ENCODE measurements at regions not wholly inside any gene's neighbourhood (a gene's known extent, or its start where the extent isn't known, plus 50 kb on each side); places are given as distances from the start of the nearest gene placed in this dataset.

DNA sequence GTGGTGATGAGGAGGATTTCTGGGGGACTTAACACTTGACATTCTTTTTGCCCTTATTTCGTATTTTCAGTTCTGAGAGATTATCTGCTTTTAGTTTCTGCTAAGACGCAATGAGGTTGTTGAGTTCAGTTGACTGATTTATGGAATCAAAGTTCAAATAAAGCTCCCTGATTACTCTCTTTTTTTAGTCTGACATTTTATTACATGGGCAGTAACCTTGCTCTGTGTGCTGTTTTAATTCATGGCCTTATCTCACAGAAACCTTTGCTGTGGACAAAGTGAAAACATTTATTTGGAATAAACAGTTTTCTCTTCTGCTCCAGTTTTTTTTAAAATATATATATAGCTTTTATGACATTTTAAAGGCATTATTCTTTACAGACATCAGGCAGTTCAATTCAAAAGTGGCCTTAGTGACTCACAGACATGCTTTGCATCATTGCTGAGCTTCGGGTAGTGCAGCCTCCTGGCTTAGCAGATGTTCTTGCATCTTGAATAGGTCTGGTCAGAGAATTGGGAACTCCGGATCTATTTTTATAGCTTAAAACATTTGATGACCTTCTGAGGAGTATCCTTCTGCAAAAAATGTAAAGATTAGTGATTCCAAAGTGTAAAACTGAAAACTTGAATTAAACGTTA, 162.9 kb downstream of the FAM170A start:
- no peak for DNase-seq

DNA sequence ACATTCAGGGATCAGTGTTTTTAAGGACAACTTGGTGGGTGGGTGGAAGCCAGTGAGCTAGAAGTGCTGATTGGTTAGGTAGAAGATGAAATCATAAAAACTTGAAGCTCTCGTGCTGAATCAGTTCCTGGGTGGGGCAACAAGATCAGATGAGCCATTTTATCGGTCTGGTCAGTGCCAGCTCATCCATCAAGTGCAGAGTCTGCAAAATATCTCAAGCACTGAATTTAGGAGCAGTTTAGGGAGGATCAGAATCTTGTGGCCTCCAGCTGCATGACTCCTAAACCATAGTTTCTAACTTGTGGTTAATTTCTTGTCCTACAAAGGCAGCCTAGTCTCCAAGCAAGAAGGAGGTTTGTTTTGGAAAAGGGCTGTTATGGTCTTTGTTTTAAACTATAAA, 166.4 kb downstream of the FAM170A start:
- no peak for DNase-seq

DNA sequence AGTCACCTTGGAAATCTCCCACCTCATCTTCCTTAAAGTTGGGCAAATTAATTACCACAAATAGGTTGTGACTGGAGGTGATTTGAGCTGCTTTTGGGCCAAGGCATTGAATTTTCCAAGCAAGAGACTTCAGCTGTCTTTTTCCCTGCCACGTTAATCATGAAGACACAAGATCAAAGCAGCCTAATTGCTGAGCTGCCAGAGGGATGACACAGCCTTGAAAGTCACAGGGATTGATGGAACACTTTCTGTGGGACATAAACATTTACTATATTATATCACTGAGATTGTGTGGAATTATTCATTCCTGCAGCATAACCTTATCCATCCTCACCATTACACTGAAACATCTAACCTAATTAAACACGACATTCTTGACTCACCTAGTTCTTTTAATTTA, 172.2 kb downstream of the FAM170A start:
- no peak for DNase-seq

DNA sequence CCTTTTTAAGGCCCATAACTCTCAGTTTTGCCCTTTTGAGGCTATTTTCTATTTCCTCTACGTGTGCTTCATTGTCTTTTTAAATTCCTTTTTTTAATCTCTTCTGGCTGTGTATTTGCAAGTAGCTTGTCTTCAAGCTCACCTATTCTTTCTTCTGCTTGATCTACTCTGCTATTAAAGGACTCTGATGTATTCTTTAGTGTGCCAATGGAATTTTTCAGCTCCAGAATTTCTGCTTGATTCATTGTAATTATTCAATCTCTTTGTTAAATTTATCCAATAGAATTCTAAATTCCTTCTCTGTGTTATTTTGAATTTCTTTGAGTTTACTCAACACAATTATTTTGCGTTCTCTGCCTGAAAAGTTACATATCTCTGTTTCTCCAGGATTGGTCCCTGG, 178.7 kb downstream of the FAM170A start:
- DNase-seq, result no peak

DNA sequence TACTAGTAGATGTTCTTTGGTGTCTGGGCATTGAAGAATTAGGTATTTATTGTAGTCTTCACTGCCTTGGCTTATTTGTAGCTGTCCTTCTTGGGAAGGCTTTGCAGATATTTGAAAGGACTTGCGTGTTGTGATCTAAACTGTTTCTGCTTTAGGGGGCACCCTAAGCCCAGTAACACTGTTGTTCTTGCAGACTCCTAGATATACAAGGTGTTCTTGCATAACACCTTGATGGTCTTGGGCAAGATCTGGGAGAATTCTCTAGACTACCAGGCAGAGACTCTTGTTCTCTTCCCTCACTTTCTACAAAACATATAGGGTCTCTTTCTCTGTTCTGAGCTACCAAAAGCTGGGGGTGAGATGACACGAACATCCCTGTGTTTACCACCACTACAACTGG, 179.1 kb downstream of the FAM170A start:
- DNase-seq, result no peak

DNA sequence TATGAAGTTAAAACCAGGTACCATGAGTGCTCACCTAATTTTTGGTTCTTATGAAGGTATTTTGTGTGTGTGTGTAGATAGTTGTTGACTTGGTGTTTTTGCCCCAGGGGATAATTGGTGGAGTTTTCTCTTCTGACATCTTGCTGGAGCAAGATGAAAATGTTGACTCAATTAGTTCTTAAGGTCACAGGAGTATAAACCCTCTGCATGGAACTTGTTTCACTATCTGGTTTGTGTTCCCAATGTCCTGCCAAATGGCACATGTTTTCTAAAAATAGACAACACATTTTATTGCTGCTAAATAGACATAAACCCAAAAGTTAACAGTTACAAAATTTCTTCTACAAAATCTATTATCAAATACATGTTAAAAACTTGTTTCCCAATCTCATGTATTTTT, 180.9 kb downstream of the FAM170A start:
- no peak for DNase-seq

DNA sequence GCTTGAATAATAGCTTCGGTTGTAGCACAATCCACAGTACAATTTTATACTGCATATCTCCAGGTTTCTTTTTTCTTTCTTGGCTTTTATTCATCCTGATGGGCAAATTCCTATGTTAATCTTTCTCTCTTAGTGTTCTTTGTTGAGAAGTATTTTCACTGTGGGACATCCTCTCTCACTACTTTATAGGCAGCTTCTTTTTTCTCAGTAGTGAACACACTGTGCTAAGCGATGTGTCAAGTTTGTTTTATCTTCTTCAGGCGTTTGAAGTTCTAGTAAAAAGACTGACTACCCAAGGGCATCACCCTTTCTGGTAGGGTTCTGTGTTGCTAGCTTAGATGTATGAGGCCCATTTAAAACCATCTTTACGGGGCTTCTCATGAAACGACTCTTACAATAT, 182.1 kb downstream of the FAM170A start:
- no peak for DNase-seq

DNA sequence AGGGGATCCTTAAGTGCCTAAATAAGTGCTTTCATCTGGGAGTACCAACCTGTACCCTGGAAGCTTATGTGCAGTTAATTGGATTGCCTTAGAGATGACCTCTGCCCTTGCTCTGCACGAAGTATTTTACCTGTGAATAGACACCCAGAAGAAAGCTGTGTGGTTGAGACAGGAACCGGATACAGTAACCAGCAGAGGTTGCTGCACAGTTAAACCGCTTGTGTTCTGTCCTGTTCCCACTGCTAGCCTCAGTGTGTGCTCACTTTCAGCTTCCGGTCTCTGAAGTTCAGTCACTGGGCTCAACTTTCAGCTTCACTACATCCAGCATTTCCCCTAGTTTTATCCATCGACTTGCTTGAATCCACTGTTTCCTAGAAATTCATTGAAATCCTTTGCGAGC, 185.3 kb downstream of the FAM170A start:
- DNase-seq, result no peak

DNA sequence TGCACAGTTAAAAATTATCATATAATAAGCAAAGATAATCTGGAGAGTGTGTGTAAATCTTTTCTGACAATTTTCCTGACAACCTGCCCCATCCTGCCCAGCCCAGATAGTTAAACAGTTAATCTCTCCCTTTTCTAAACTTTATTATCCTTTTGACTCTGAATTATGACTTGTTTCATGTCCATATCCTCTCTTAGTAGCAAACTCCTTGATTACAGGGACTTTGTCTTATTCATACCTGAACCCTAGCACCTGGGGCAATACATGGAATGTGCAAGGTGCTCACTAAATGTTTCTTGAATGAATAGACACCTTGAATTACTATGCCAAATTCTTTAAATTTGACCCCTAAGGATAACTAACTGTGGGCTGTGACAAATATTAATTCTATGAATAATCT, 186.7 kb downstream of the FAM170A start:
- no peak for DNase-seq

DNA sequence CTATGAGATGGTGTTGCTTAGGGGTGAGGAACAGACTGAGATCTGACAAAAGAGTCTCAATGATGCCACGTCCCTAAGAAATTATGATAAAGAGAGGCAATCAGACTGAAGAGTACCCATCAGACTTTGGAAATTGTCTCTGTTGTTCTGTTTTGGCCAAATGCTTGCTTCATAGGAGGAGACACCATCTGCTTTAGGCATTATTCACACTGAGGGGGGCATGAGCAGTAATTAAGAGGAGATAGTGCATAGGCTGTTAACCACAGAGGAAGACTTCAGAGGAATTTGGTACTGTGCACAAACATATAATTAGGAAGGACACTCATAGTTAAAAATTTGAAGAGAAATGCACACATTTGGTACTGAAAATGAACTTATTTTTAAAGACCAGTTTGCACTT, 190.7 kb downstream of the FAM170A start:
- DNase-seq, result no peak

DNA sequence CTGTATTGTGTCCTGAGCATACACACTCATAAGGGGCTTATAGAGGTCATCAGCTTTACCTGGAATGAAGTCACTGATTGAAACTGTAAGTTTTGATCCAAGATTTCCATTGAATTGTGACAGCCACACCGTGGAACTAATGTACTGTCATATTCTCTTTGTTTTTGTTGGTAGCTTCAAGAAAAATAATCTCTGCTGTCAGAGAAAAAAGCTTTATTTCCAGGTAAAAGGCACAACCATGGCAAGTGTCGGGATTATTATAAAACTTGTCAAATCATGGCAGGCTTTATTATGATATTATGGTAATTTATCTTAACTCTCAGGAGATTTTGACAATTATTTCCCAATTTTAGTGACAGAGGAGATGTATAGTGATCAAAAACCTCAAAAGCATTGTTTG, 191.2 kb downstream of the FAM170A start:
- DNase-seq, result no peak

DNA sequence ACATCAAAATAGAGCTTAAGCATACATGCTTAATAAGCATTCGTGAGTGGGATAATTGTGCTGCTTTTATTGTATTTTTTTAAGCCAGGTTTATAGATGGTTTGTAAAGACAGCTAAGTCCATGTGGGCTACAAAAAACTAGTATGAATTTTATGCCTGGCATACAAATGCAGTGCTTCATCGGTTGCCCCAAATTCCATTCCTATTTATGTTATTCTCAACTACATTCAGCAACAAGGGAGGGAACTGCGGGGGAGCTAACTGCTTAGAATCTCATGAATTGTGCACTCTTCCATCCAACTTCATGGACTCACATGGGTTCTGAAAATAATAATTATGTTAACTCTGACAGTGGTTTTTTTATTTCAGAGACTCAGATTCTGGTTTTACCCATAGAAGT, 199.2 kb downstream of the FAM170A start:
- DNase-seq, result no peak

DNA sequence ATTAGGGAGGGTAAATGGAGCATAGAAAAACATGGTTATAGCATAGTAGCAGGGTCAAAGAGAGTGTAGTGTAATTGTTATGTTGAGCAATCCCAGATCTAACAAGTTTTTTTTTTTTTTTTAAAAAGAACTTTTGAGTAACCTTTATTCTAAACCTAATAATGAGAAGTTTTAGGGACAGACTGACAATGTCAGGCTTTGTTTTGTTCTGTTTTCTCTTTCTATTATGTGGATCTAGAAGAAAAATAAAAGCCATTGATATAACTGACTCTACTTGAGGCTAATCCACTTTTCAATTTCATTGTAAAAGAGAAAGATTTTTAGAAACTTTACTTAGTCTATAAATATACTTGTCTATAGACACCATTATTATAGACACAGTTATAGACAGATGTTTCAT, 200.0 kb downstream of the FAM170A start:
- no peak for DNase-seq

DNA sequence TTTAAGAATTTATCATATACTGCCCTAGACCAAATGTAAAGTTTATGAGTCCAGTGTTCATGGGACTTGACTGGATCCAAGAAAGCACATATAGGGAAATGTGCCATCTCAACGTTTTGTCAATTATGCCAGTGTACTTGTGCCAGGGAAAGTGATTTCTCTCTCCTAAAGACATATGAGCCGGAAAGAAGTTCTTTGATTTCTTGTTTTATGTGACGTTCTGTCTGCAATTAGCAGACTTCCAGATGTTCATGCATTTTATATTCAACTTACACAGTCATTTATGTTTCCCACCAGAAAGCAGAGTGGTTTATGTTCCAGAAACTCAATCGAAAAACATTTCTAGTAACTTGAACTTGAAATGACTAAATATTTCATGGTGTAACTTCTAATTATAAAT, 203.8 kb downstream of the FAM170A start:
- no peak for DNase-seq

DNA sequence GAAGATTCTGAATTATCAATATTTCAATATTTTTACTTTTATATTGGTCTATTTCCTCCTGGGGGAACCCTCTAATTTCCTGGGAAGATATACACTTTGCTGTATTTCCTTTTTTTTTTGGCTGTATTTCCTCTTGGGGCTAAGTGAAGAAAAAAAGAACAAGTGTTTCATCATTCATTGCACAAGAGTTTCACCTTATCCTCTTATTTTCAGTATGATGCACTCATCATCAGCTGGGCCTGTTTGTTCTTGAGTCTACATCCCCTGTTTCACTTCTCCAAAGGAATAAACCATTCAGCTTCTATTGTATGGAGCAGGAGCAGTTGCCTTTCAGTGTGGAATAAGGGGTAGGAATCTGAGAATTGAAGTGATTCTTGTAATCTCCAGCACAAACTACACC, 210.8 kb downstream of the FAM170A start:
- DNase-seq, result peak in 1 of 2 donors; percentile 4

DNA sequence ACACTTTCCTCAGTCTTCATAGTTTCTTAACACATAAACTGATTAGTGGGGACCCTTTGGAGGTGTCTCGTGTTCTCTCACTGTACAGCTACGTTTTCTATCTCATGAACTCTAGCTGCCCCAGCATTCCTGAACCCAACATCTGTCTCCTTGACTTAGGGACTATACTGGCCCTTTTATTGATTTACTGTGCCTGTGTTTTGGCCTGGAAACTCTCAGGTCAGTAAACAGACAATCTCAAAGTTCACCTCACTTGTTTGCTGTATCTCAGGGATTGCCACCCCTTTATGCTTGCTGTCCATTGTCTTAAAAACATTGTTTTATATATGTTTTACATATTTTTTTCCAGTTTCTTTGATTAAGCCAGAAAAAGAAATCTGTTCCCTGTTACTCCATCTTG, 222.8 kb downstream of the FAM170A start:
- DNase-seq, result no peak

DNA sequence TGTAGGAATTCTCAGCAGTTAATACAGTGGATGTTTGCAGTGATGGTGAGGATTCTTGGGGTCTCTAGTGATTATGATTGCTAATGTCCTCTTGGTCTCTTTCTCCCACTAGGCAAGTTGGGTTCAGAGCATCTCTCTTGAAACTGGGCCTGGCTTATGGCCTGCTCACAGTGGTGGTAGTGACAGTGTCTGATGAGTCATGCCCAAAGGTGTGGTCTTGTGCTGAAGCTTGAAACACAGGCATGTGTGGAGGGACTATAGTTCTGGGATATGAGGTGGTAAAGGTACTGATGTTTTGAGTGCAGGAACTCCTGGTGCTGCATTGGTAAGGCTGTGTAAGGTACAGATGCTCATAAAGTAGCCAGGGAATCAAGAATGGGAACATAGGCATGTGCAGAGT, 231.1 kb downstream of the FAM170A start:
- no peak for DNase-seq

DNA sequence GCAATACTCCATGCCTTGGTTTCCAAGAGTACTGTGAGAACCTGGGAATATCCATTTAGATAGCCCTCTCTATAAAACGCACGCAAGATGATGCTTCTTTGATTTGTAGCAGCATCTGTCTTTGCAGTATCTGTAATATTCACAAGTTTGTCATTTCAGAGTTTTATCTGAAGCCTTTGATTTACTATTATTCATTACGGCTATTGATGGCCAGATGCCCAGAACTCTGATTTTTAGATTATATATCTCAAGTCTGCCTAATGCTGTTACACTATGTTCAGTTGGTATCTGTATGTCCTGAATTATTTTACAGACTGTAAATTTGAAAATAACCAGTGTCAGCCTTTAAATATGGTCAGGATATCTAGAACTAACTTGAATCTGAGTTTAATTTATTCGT, 233.3 kb downstream of the FAM170A start:
- DNase-seq, result no peak

DNA sequence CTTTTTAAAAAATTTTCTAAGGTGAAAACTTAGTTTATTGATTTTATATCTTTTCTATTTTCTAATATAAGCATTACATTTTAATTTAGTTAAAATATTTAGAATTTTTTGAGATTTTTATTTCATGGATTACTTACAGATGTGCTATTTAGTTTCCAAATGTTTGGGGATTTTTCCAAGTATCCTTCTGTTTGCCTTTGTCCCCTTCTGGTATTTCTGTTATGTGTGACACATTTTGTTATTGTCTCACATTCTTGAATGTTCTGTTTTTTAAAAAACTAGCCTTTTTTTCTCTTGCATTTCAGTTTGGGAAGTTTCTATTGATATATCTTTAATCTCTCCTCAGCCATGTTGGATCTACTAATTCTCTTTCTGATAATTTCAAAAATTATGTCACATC, 234.9 kb downstream of the FAM170A start:
- DNase-seq, result no peak

DNA sequence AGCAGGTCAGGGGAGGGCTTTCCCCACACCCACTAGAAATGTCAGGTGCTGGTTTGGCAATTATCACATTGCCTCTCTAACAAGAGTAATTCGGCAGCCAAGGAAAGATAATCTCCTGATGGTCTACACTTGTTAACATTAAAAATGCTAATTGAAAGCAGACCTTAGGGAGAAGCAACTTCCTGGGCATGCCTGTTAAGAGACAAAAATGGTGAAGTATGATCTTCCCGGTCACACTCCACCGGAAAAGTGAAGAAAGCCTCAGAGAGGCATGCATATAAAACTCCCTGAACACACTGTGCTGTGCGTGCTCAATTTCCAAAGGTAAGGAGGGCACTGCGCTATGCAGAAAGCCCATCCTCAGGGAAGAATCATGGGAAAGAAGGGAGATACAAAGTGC, 244.3 kb downstream of the FAM170A start:
- no peak for DNase-seq

DNA sequence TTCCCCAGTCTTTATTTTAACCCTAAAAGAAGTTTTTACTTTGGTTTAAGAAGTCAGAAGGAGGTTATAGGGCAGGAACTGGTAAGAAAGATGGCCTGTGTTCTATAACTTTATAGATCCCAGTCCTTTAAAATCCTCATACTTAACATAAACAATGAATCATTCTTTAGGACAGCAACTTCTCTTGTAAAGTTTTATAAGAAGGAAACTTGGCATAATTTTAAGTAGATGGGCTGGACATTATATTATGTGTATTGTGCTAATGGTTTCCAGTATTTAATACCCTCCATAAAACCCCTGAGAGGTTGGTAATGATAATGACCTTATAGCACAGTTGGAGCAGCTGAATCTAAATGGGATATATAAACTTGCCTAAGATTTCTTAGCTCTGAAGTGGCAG, 247.2 kb downstream of the FAM170A start:
- no peak for DNase-seq

DNA sequence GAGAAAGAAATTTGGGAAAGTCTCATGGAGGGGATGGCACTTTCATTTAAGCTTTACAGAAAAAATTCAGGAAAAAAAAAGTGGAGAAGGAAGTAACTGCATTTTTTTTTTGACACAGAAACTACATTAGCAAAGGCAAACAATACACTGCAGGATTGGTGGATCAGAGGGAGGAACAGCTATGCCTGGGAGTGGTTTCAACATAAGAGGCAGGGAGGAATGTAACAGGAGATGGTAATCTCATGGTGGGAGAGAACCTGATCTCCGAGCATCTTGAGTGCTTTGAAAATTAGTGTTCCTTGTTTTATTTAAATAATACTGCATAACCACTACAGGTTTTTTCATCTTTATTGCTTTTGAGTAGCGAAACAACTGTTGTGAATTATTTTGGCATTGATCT, 249.4 kb downstream of the FAM170A start:
- DNase-seq, result no peak

DNA sequence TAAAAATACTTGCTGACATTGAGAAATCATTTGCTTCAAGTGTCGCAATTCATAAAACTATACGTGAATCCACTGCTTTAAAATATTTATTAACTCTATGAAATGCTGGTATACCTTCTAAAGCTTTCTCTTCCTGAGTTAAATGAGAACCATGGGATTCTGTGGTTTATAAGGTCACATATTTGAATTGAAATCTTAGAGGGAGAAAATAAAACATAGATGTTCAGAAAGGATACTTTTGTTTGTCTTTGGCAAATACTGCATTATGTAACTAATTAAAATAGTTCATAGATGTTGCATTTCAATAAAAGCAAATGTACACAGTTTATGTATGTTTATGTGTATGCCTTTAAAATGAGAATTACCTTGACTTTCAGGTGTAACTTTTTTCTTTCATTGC, 250.1 kb downstream of the FAM170A start:
- DNase-seq, result no peak

DNA sequence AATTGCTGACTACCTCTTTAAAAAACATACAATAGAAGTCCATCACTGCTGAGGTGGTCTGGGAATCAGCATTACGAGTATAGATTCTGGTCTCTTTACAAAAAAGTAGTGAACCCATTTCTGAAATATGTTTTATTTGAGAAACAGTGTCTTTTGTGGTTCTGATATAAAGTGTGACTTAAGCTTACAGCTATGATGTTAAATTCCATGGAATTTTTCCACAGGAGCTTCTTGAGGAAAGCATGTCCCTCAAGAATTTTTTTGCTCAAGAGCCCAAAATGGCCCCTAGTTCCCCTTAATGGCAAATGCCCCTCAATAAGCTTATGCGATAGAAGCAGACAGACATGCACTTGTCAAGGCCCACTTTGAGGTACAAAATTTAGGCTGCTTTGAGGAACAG, 265.7 kb downstream of the FAM170A start:
- no peak for DNase-seq

DNA sequence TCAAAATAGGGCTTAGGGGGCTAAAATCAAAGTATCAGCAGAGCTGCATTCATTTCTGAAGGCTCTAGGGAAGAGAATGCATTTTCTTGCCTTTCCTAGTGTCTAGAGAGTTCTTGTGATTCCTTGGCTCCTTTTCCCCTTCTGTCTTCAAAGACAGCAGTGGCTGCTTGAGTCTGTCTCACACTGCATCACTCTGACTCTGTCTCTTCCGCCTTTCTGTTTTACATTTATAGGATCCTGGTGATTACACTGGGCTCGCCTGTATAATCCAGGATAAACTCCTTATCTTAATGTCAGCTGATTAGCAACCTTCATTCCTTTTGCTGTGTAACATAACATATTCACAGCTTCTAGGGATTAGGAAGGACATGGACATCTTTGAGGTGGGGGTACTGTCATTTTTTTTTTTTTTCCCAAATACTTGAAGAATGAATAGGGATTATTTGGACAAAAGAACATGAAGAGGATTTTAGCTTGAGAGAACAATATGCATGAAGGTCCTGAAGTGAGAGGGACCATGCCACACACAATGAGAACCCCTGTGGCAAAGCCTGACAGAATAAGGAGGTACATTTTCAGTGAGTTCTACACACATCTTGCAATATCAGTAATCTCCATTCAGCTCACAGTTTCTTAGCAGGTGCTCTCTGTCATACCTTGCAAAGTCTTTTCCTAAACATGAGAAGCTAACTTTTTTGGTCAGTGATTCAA, 267.6 kb downstream of the FAM170A start:
- no peak for DNase-seq

Measured in inflammatory macrophage treated with lipopolysaccharide for 1 hour (primary cell).